Esophagus muscularis mucosa (tissue), 4 donors: ENCODE measurements at regions not wholly inside any gene's neighbourhood (a gene's known extent, or its start where the extent isn't known, plus 50 kb on each side); places are given as distances from the start of the nearest gene placed in this dataset.

Source experiments
- DNase-seq: peaks from one replicate; pipeline ENCODE4 v3.0.0-alpha.2; 2017; ENCODE audit errors: extremely low spot score
- H3K27ac ChIP-seq, 4 donors: fragments of 200-600 bp; sonication (generic); replicated peaks in 1 of 4; 1 replicate in 3 of 4; 2 replicates in 1 of 4; pipeline ENCODE4 v1.5.1; 2016 to 2019; ENCODE audit warnings: mild to moderate bottlenecking in 1 of 4
- H3K27me3 ChIP-seq, 4 donors: fragments of 200-600 bp; sonication (generic); one replicate each; pipeline versions ENCODE4 v1.5.1 to v1.6.0; 2016 to 2019
- H3K36me3 ChIP-seq, 4 donors: fragments of 200-600 bp; sonication (generic); one replicate each; pipeline ENCODE4 v1.5.1; 2016 to 2019
- H3K4me1 ChIP-seq, 4 donors: fragments of 200-600 bp; sonication (generic); one replicate each; pipeline ENCODE4 v1.5.1; 2016 to 2019
- H3K4me3 ChIP-seq, 4 donors: fragments of 200-600 bp; sonication (generic); 1 replicate in 2 of 4; 2 replicates in 2 of 4; pipeline ENCODE4 v1.5.1; 2016 to 2019; ENCODE audit warnings: mild to moderate bottlenecking in 4 of 4, moderate library complexity in 1 of 4
- H3K9me3 ChIP-seq, 4 donors: fragments of 200-600 bp; sonication (generic); 1 replicate in 3 of 4; 2 replicates in 1 of 4; pipeline ENCODE4 v1.5.1; 2016 to 2019
- CTCF ChIP-seq, 3 experiments: fragments of 200-600 bp in 2 of 3; fragments of 450-650 bp in 1 of 3; sonication (generic) in 2 of 3; IDR thresholded peaks; one replicate each; pipeline ENCODE4 v1.5.1; 2017 to 2019; ENCODE audit warnings: antibody characterized with exemption in 3 of 3, mild to moderate bottlenecking in 2 of 3, moderate library complexity in 1 of 3
- EP300 ChIP-seq: sonication (generic); formaldehyde crosslinking; IDR thresholded peaks from one replicate; pipeline ENCODE4 v1.6.1; 2017; ENCODE audit warnings: antibody characterized with exemption
- POLR2A ChIP-seq: fragments of 450-650 bp; IDR thresholded peaks from one replicate; pipeline ENCODE4 v1.6.1; 2017; ENCODE audit warnings: antibody characterized with exemption, moderate library complexity, mild to moderate bottlenecking, low read depth
- POLR2AphosphoS5 ChIP-seq, 2 donors: sonication (generic); formaldehyde crosslinking; IDR thresholded peaks; one replicate each; pipeline ENCODE4 v1.6.1; 2017; ENCODE audit warnings: antibody characterized with exemption in 2 of 2
- WGBS: methylation state at CpG from one replicate; pipeline ENCODE4 v1.1.5; 2018; 5-methylcytosine and 5-hydroxymethylcytosine counted together
- intact Hi-C: fragments of 100-400 bp; cut with DNase I; formaldehyde crosslinking; loops from one replicate; pipeline ENCODE4 v1.15.1; 2023

- no peaks in the 10 kb centered on the region for H3K4me1 ChIP-seq
- H3K4me3 ChIP-seq: no peak overlapping the region
- intact Hi-C loops: no loop called here
- no peaks in the 10 kb centered on the region for H3K27me3 ChIP-seq
- no peak for DNase-seq
- TF ChIP-seq POLR2A (no peak), POLR2AphosphoS5 (IDR thresholded peaks at IDR 0.05) (no peak), CTCF (IDR thresholded peaks at IDR 0.05) (no peak), EP300 (no peak)
- no peak overlapping the region for H3K27ac ChIP-seq
- no peaks in the 10 kb centered on the region for H3K36me3 ChIP-seq
- H3K9me3 ChIP-seq: no peaks in the 10 kb centered on the region
- 78% methylated on average over 2 of the region's 2 CpGs for WGBS
These were observed 69.4 kb upstream of the GAP43 start for GRCh38 chr3:115553796-115554486.

- DNase-seq: no peak
- H3K4me3 ChIP-seq: no peak overlapping the region
- no peaks in the 10 kb centered on the region for H3K36me3 ChIP-seq
- H3K9me3 ChIP-seq: no peaks in the 10 kb centered on the region
- TF ChIP-seq POLR2AphosphoS5 (IDR thresholded peaks at IDR 0.05) (no peak), CTCF (IDR thresholded peaks at IDR 0.05) (no peak), EP300 (no peak), POLR2A (no peak)
- no peaks in the 10 kb centered on the region for H3K27me3 ChIP-seq
- intact Hi-C loops: no loop called here
- no peaks in the 10 kb centered on the region for H3K4me1 ChIP-seq
- H3K27ac ChIP-seq: no peak overlapping the region
These were observed 68.9 kb upstream of the GAP43 start for GRCh38 chr3:115554487-115554807.

- Histone ChIP-seq H3K36me3 (no peaks in the 10 kb centered on the region), H3K27me3 (no peaks in the 10 kb centered on the region), H3K27ac (no peak overlapping the region), H3K4me3 (no peak overlapping the region), H3K9me3 (no peaks in the 10 kb centered on the region), H3K4me1 (no peaks in the 10 kb centered on the region)
- DNase-seq: no peak
- 91% methylated on average over 4 of the region's 4 CpGs for WGBS
- no peak for TF ChIP-seq POLR2A
- no peak for TF ChIP-seq POLR2AphosphoS5 (IDR thresholded peaks at IDR 0.05)
- intact Hi-C loops: no loop called here
These were observed 60.6 kb upstream of the GAP43 start for GRCh38 chr3:115562636-115563267.

- H3K27ac ChIP-seq: no peak overlapping the region
- intact Hi-C loops: no loop called here
- 100% methylated on average over 1 of the region's 1 CpG for WGBS
These were observed 59.3 kb upstream of the GAP43 start for GRCh38 chr3:115563984-115564383.

GRCh38 chr3:115571413-115571812 lies 51.9 kb upstream of the GAP43 start:
- Histone ChIP-seq H3K4me1 (no peaks in the 10 kb centered on the region), H3K27me3 (no peaks in the 10 kb centered on the region), H3K4me3 (no peak overlapping the region), H3K27ac (no peak overlapping the region), H3K36me3 (no peaks in the 10 kb centered on the region), H3K9me3 (no peaks in the 10 kb centered on the region)
- TF ChIP-seq POLR2AphosphoS5 (IDR thresholded peaks at IDR 0.05) (no peak), EP300 (no peak)
- intact Hi-C loops: no loop called here
- 89% methylated on average over 1 of the region's 1 CpG for WGBS
- no peak for DNase-seq

More at GRCh38 chr3:115563984-115564383, 59.3 kb upstream of the GAP43 start:
- DNase-seq: no peak
- Histone ChIP-seq H3K9me3 (no peaks in the 10 kb centered on the region), H3K4me3 (no peak overlapping the region), H3K36me3 (no peaks in the 10 kb centered on the region), H3K27me3 (no peaks in the 10 kb centered on the region), H3K4me1 (no peaks in the 10 kb centered on the region)
- no peak for TF ChIP-seq POLR2A
- TF ChIP-seq POLR2AphosphoS5 (IDR thresholded peaks at IDR 0.05): no peak
